ENCODE measurements at regions not wholly inside any gene's neighbourhood (a gene's known extent, or its start where the extent isn't known, plus 50 kb on each side); places are given as distances from the start of the nearest gene placed in this dataset.

- no peak overlapping the region for H3K4me3 ChIP-seq (ENCODE audit: low read depth, low read length)
- no peak for TF ChIP-seq CTCF (IDR thresholded peaks at IDR 0.05; ENCODE audit: low read depth, low read length)
Measured at GRCh38 chr1:36554323-36554628, 71.6 kb upstream of the CSF3R start.

- peak; percentile 64 for TF ChIP-seq CTCF (IDR thresholded peaks at IDR 0.05; ENCODE audit: low read depth, low read length)
- H3K4me3 ChIP-seq (ENCODE audit: low read depth, low read length), result no peak overlapping the region
Measured at GRCh38 chr1:36553591-36554322, 71.0 kb upstream of the CSF3R start.

- 0 out of 2 replicates have a peak, but pooled peaks have one; percentile 5 for TF ChIP-seq CTCF (IDR thresholded peaks at IDR 0.05; ENCODE audit: low read depth, low read length)
- no peak overlapping the region for H3K4me3 ChIP-seq (ENCODE audit: low read depth, low read length)
Measured at GRCh38 chr1:36542962-36543515, 60.3 kb upstream of the CSF3R start.

GRCh38 chr1:36542024-36542961 lies 59.6 kb upstream of the CSF3R start:
- H3K4me3 ChIP-seq (ENCODE audit: low read depth, low read length), result no peak overlapping the region
- TF ChIP-seq CTCF (IDR thresholded peaks at IDR 0.05; ENCODE audit: low read depth, low read length), result no peak

GRCh38 chr1:36540056-36540455 lies 57.3 kb upstream of the CSF3R start:
- H3K4me3 ChIP-seq (ENCODE audit: low read depth, low read length), result no peak overlapping the region
- TF ChIP-seq CTCF (IDR thresholded peaks at IDR 0.05; ENCODE audit: low read depth, low read length), result no peak

GRCh38 chr1:36539526-36539925 lies 56.8 kb upstream of the CSF3R start:
- H3K4me3 ChIP-seq (ENCODE audit: low read depth, low read length), result no peak overlapping the region
- TF ChIP-seq CTCF (IDR thresholded peaks at IDR 0.05; ENCODE audit: low read depth, low read length), result no peak

- TF ChIP-seq CTCF (IDR thresholded peaks at IDR 0.05; ENCODE audit: low read depth, low read length), result no peak
- no peak overlapping the region for H3K4me3 ChIP-seq (ENCODE audit: low read depth, low read length)
Measured at GRCh38 chr1:36537991-36538390, 55.3 kb upstream of the CSF3R start.
